ENCODE measurements at regions not wholly inside any gene's neighbourhood (a gene's known extent, or its start where the extent isn't known, plus 50 kb on each side); places are given as distances from the start of the nearest gene placed in this dataset.
"Not testable (repeated sequence)": the region's sequence is repeated elsewhere in the genome, so short reads cannot be mapped to it uniquely, and the experiment has no call there.

GRCh38 chr2:221969087-221969829, 329.5 kb downstream of the PAX3 start:
- H3K9me3 ChIP-seq: no peaks in the 10 kb centered on the region
- no peak overlapping the region for H3K4me3 ChIP-seq (ENCODE audit: low read depth in 1 of 2, low read length in 1 of 2)
- H3K27me3 ChIP-seq: no peaks in the 10 kb centered on the region
- H3K4me1 ChIP-seq (ENCODE audit: control insufficient read depth in 1 of 2, insufficient read depth in 1 of 2, low read depth in 1 of 2, low read length in 1 of 2): no peaks in the 10 kb centered on the region
- TF ChIP-seq, protein P1, sequence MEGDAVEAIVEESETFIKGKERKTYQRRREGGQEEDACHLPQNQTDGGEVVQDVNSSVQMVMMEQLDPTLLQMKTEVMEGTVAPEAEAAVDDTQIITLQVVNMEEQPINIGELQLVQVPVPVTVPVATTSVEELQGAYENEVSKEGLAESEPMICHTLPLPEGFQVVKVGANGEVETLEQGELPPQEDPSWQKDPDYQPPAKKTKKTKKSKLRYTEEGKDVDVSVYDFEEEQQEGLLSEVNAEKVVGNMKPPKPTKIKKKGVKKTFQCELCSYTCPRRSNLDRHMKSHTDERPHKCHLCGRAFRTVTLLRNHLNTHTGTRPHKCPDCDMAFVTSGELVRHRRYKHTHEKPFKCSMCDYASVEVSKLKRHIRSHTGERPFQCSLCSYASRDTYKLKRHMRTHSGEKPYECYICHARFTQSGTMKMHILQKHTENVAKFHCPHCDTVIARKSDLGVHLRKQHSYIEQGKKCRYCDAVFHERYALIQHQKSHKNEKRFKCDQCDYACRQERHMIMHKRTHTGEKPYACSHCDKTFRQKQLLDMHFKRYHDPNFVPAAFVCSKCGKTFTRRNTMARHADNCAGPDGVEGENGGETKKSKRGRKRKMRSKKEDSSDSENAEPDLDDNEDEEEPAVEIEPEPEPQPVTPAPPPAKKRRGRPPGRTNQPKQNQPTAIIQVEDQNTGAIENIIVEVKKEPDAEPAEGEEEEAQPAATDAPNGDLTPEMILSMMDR (IDR thresholded peaks at IDR 0.05): no peak
- H3K36me3 ChIP-seq: no peaks in the 10 kb centered on the region
- H3K27ac ChIP-seq: no peak overlapping the region

- H3K4me1 ChIP-seq (ENCODE audit: control insufficient read depth in 1 of 2, insufficient read depth in 1 of 2, low read depth in 1 of 2, low read length in 1 of 2): no peaks in the 10 kb centered on the region
- H3K27ac ChIP-seq: no peak overlapping the region
- TF ChIP-seq, protein P1 (IDR thresholded peaks at IDR 0.05): no peak
- no peaks in the 10 kb centered on the region for H3K9me3 ChIP-seq
- H3K27me3 ChIP-seq: no peaks in the 10 kb centered on the region
- H3K4me3 ChIP-seq (ENCODE audit: low read depth in 1 of 2, low read length in 1 of 2): no peak overlapping the region
- H3K36me3 ChIP-seq: no peaks in the 10 kb centered on the region
Observed at GRCh38 chr2:221962186-221962585, 336.6 kb downstream of the PAX3 start.

DNA sequence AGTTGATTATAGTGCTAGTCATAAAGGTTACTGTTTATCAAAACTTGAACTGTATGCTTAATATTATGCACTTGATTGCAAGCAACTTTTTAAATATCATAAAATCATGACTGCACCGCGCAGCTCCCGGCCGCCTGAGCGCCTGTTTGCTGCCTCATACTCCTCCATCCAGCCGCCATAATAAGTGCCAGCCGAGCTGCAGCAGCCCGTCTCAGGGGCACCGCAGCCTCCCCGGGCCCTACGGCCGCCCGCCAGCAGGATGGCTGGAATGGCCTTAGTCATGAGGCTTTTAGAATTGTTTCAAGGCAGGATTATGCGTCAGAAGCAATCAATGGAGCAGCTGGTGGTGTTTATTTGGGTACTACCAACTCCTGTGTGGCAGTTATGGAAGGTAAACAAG, 337.2 kb downstream of the PAX3 start:
- Histone ChIP-seq H3K27me3 (no peaks in the 10 kb centered on the region), H3K4me1 (ENCODE audit: control insufficient read depth in 1 of 2, insufficient read depth in 1 of 2, low read depth in 1 of 2, low read length in 1 of 2) (no peaks in the 10 kb centered on the region), H3K9me3 (no peaks in the 10 kb centered on the region), H3K36me3 (no peaks in the 10 kb centered on the region), H3K4me3 (ENCODE audit: low read depth in 1 of 2, low read length in 1 of 2) (no peak overlapping the region), H3K27ac (no peak overlapping the region)
- TF ChIP-seq, protein P1 (IDR thresholded peaks at IDR 0.05): no peak

GRCh38 chr2:221958224-221958623, 340.6 kb downstream of the PAX3 start:
- no peak overlapping the region for H3K4me3 ChIP-seq (ENCODE audit: low read depth in 1 of 2, low read length in 1 of 2)
- no peaks in the 10 kb centered on the region for H3K4me1 ChIP-seq (ENCODE audit: control insufficient read depth in 1 of 2, insufficient read depth in 1 of 2, low read depth in 1 of 2, low read length in 1 of 2)
- no peaks in the 10 kb centered on the region for H3K9me3 ChIP-seq
- TF ChIP-seq, protein P1 (IDR thresholded peaks at IDR 0.05): no peak
- H3K27ac ChIP-seq: no peak overlapping the region
- no peaks in the 10 kb centered on the region for H3K36me3 ChIP-seq
- no peaks in the 10 kb centered on the region for H3K27me3 ChIP-seq

GRCh38 chr2:221948076-221948475, 350.7 kb downstream of the PAX3 start:
- Histone ChIP-seq H3K27me3 (no peaks in the 10 kb centered on the region), H3K27ac (no peak overlapping the region), H3K4me3 (ENCODE audit: low read depth in 1 of 2, low read length in 1 of 2) (no peak overlapping the region), H3K36me3 (no peaks in the 10 kb centered on the region), H3K9me3 (no peaks in the 10 kb centered on the region), H3K4me1 (ENCODE audit: control insufficient read depth in 1 of 2, insufficient read depth in 1 of 2, low read depth in 1 of 2, low read length in 1 of 2) (no peaks in the 10 kb centered on the region)
- TF ChIP-seq, protein P1 (IDR thresholded peaks at IDR 0.05): no peak

- not testable (repeated sequence) for H3K4me3 ChIP-seq (ENCODE audit: low read depth in 1 of 2, low read length in 1 of 2); H3K36me3 ChIP-seq; H3K9me3 ChIP-seq; H3K27ac ChIP-seq; H3K4me1 ChIP-seq (ENCODE audit: control insufficient read depth in 1 of 2, insufficient read depth in 1 of 2, low read depth in 1 of 2, low read length in 1 of 2); H3K27me3 ChIP-seq
Observed at GRCh38 chr2:221944452-221944851, 354.3 kb downstream of the PAX3 start.

Measured in neutrophil (primary cell).